ENCODE measurements at regions not wholly inside any gene's neighbourhood (a gene's known extent, or its start where the extent isn't known, plus 50 kb on each side); places are given as distances from the start of the nearest gene placed in this dataset.

DNA sequence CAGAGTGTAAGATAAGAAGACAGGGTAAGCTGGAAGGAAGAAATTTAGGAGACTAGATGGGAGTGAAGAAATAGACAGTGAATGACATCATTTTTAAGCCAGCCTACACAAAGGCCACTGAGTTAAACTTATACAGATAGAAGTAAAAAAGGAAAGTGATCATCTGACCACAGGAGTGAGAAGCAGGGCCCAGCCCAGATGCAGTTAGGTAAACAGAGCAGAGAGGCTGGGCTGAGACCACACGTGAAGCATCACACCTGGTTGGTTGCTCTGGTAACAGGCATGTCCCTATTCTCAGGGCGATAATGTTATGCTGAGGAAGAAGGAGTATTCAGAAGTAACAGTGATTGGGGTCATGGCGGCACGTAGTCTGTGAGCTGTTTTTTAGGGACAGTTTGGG, 1079.4 kb downstream of the AACS start:
- TF ChIP-seq, protein P1, sequence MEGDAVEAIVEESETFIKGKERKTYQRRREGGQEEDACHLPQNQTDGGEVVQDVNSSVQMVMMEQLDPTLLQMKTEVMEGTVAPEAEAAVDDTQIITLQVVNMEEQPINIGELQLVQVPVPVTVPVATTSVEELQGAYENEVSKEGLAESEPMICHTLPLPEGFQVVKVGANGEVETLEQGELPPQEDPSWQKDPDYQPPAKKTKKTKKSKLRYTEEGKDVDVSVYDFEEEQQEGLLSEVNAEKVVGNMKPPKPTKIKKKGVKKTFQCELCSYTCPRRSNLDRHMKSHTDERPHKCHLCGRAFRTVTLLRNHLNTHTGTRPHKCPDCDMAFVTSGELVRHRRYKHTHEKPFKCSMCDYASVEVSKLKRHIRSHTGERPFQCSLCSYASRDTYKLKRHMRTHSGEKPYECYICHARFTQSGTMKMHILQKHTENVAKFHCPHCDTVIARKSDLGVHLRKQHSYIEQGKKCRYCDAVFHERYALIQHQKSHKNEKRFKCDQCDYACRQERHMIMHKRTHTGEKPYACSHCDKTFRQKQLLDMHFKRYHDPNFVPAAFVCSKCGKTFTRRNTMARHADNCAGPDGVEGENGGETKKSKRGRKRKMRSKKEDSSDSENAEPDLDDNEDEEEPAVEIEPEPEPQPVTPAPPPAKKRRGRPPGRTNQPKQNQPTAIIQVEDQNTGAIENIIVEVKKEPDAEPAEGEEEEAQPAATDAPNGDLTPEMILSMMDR (IDR thresholded peaks at IDR 0.05; ENCODE audit: borderline replicate concordance, insufficient read depth, low read depth, low read length), result no peak
- H3K4me3 ChIP-seq (ENCODE audit: low read depth, low read length), result no peak overlapping the region

GRCh38 chr12:126147321-126147720, 1082.1 kb downstream of the AACS start:
- no peak overlapping the region for H3K4me3 ChIP-seq (ENCODE audit: low read depth, low read length)
- TF ChIP-seq, protein P1 (IDR thresholded peaks at IDR 0.05; ENCODE audit: borderline replicate concordance, insufficient read depth, low read depth, low read length), result no peak

DNA sequence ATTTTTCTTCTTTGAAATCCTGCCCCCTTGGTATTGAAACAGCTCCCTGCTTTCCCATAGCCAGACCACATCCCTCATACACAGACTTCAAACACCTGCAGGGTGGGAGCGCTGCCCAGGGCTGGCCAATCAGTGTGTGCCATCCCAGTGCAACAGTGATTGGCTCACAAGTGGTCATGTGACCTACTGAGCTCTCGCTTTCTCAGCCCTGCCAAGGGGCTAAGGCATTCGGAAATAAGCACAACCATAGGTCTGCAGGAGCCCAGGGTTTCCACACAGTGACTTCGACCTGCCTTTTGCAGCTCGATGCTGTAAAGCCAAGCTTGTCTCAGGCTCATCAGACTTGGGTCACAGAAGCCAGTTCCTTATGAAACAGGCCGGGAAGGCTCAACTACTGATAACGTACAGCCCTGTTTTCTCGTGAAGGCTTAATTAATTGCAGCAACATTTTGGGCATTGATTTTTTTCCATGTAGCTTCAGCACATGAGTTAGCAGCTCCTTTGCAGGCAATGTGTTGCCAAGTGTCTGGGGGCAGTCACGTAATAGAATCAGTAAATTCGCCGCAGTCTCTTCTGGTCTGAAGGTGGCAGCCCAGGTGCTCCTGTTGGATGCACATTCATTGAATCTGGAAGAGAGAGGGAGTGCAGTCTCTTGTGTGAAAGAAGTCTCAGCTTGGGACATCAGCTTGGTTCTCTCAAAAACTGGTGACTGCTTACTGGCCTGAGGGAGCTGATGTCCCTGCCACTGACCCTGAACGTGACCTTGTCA, 1091.8 kb downstream of the AACS start:
- H3K4me3 ChIP-seq (ENCODE audit: low read depth, low read length), result no peak overlapping the region
- TF ChIP-seq, protein P1 (IDR thresholded peaks at IDR 0.05; ENCODE audit: borderline replicate concordance, insufficient read depth, low read depth, low read length), result no peak

DNA sequence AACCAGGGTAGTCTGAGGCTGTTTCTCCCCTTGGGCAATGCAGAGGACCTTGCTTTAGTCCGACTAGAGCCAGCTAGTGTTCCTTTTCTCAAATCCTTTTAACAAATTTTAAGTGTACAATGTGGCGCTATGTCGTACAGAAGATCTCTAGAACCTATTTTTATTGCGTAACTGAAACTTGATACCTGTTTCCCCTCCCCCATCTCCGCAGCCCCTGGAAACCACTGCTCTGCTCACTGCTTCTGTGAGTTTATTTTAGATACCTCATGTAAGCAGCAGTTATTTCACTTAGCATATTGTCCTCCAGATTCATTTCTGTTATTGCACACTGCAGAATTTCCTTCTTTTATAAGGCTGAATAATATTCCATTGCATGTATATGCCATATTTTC, 1092.3 kb downstream of the AACS start:
- H3K4me3 ChIP-seq (ENCODE audit: low read depth, low read length), result no peak overlapping the region
- TF ChIP-seq, protein P1 (IDR thresholded peaks at IDR 0.05; ENCODE audit: borderline replicate concordance, insufficient read depth, low read depth, low read length), result no peak

DNA sequence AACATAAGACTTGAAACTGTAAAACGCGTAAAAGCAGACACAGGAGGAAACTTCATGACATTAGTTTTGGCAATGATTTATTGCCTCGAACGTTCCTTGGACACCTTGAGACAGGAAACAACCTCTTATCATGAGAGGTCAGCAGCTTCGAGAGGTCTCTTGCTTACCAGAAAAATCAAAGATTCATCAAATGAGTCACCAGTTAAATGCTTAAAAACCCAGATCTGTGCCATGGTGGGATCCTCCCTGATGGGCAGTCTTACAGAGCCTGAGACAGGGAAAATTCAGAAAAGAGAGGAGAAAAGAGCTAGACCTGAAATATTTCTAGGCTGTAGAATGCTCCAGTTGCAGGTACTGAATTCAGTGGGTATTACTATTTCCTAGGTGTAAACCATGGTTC, 1093.9 kb downstream of the AACS start:
- TF ChIP-seq, protein P1 (IDR thresholded peaks at IDR 0.05; ENCODE audit: borderline replicate concordance, insufficient read depth, low read depth, low read length), result no peak
- H3K4me3 ChIP-seq (ENCODE audit: low read depth, low read length), result no peak overlapping the region

- TF ChIP-seq, protein P1 (IDR thresholded peaks at IDR 0.05; ENCODE audit: borderline replicate concordance, insufficient read depth, low read depth, low read length), result no peak
- H3K4me3 ChIP-seq (ENCODE audit: low read depth, low read length), result no peak overlapping the region
Observed at GRCh38 chr12:126160912-126161311, 1095.7 kb downstream of the AACS start.

- TF ChIP-seq, protein P1 (IDR thresholded peaks at IDR 0.05; ENCODE audit: borderline replicate concordance, insufficient read depth, low read depth, low read length), result no peak
- no peak overlapping the region for H3K4me3 ChIP-seq (ENCODE audit: low read depth, low read length)
Observed at GRCh38 chr12:126163984-126164383, 1098.7 kb downstream of the AACS start.

Measured in GM12875 (cell line).